ENCODE measurements at regions not wholly inside any gene's neighbourhood (a gene's known extent, or its start where the extent isn't known, plus 50 kb on each side); places are given as distances from the start of the nearest gene placed in this dataset.
"Not testable (repeated sequence)": the region's sequence is repeated elsewhere in the genome, so short reads cannot be mapped to it uniquely, and the experiment has no call there.

GRCh38 chr4:23976423-23976822 is 86.6 kb upstream of the PPARGC1A start:
- no peak for DNase-seq

- no peak for DNase-seq
Observed at GRCh38 chr4:23973308-23973855, 83.5 kb upstream of the PPARGC1A start.

GRCh38 chr4:23972805-23973204 is 83.0 kb upstream of the PPARGC1A start:
- DNase-seq = no peak

DNA sequence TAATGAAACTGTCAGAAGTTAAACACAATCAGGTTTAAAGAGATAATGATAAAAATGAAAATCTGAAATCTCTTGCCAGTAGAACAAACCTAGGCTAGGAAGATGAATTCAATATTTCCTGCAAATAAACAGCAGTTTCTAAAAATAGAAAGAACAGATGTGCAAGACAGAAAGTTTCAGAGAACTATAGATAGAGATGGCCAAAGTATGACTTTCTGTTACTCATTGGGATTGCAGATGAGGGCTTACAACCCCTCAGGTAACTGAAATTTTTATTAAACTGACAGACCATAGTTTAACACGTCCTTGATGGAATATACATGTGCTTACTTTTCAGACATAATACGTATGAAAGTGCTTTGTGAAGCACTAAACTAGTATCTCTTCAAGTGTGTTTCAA is 82.3 kb upstream of the PPARGC1A start:
- no peak for DNase-seq

DNA sequence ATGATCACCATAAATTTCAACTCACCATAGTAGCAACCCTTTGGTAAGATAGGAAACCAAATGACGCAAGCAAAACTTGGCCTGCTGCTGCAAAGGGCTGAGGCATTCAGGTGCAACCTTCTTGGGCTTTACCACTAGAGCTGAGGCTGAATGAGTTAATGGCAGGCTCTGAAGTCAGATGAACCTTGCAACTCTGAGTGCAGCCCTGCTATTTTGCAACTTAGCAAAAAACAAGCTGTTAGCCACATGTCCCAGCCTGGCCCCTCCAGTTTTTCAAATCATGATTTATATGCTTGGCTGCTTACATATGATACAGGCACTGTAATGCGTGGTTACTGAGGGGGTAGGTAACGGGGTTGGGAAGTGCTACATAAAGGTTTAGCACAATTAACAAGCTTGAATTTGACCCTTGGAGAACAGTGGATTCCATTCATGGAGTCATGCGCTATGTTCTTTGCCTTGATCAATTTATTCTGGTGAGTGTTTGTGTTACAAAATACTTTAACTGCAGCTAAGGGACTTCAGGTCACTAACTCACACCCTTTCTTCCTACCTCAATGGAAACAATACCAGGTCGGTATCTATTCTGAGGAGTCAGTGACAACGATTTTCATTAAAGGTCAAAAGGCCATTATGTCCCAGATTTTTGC is 80.5 kb upstream of the PPARGC1A start:
- no peak for DNase-seq

GRCh38 chr4:23969635-23970145 is 79.8 kb upstream of the PPARGC1A start:
- DNase-seq = no peak

- no peak for DNase-seq
Observed at GRCh38 chr4:23967281-23967680, 77.4 kb upstream of the PPARGC1A start.

DNA sequence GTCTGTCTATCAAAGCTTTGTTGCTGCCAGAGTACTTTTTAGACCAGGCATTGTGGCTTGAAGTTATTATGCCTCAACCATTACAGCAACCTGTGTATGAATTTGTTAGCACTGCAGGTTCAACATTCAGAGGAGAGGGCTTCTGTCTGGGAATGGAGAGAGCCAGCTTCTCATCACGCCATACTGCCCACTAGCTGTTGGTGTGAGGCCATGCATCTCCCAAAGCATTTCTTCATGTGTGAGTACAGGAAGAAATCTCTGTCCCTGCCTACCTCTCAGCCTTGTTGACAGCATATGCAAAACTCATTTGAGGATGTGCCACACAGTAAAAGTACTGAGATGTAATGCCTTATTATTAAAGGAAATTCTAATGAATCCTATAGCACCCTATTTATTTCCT is 76.9 kb upstream of the PPARGC1A start:
- no peak for DNase-seq

- no peak for DNase-seq
Observed at GRCh38 chr4:23962462-23962861, 72.6 kb upstream of the PPARGC1A start.

DNA sequence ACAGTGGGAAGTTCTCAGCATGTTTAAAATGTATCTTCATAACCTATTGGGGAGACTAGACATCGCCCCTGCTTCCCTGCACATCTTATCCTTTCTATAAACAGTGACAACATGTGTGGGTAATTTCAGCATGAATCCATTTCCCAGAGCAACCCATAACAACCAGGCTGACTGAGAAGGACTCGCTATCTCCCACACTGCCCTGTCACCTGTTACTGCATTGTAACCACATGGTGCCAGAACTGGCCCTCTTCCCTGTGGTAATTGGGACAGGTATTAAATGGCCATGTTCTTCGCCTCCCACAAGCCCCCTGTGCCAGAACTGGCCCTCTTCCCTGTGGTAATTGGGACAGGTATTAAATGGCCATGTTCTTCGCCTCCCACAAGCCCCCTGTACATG is 71.5 kb upstream of the PPARGC1A start:
- not testable (repeated sequence) for DNase-seq

GRCh38 chr4:23959396-23960148 is 69.7 kb upstream of the PPARGC1A start:
- DNase-seq = no peak

- DNase-seq = no peak
Observed at GRCh38 chr4:23958749-23959148, 68.9 kb upstream of the PPARGC1A start.

DNA sequence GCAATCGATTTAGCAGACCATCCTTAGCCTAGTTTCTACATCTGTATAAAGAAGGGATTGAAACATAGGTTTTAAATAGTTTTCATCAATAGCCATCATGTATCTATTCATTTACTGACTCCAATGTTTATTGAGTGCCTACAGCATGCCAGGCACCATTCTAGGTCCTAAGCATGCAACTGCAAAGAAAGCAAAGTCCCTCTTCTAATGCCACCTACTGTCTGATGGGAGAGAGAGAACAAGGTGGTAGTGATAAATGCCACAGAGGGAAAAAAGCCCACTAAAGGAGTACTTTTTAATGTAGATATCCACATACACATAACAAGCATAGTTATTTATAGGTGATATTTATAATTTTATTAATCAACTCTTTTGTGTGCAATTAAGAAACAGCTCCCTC is 67.6 kb upstream of the PPARGC1A start:
- no peak for DNase-seq

- no peak for DNase-seq
Observed at GRCh38 chr4:23956601-23957364, 66.9 kb upstream of the PPARGC1A start.

DNA sequence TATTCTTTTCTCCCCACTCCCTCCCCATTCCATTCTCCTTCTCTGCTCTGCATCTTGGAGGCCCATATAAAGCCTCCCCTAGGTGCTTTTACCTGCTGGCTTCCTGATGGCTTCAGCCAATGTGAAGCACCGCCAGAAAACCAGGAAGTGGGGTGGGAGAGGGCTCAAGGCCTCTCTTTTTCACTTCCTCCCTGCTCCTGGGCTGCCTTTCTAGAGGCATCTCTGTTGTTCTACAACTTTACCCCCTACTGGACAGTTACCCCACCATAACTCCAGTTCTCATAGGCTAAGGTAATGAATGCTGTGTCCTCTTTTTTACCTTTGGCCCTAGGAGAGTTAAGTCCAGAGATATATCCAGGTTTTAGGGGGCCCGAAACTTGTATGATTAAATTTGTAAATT is 62.4 kb upstream of the PPARGC1A start:
- no peak for DNase-seq

DNA sequence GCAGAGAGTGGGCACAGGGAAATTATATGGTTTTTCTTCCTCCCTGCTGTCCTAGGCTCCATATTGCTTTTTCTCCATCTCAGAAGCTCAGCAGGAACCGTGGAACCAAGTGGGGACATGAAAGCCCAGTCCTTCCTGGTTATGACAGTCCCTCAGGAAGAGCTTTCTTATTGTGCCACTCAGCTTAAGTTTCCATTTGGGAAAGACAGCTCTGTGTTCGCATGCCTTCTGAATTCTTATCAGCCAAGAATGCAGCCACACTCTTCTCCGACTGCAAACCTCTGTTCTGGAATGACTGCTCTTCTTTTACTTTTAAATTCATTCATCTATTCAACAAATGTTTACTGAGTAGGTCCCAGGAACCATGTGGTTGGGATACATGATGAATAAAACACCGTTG is 58.0 kb upstream of the PPARGC1A start:
- DNase-seq = no peak

- no peak for DNase-seq
Observed at GRCh38 chr4:23946299-23946698, 56.5 kb upstream of the PPARGC1A start.

- no peak for DNase-seq
Observed at GRCh38 chr4:23945451-23946017, 55.7 kb upstream of the PPARGC1A start.

DNA sequence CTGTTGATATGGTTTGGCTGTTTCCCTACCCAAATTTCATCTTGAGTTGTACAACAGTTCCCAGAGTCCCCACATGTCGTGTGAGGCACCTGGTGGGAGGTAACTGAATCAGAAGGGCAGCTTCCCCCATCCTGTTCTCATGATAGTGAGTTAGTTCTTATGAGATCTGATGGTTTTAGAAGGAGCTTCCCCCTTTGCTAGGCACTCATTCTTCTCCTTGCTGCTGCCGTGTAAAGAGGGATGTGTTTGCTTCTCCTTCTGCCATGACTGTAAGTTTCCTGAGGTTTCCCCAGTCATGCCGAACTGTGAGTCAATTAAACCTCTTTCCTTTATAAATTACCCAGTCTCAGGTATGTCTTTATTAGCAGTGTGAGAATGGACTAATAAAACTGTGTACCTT is 54.7 kb upstream of the PPARGC1A start:
- DNase-seq = not testable (repeated sequence)

DNA sequence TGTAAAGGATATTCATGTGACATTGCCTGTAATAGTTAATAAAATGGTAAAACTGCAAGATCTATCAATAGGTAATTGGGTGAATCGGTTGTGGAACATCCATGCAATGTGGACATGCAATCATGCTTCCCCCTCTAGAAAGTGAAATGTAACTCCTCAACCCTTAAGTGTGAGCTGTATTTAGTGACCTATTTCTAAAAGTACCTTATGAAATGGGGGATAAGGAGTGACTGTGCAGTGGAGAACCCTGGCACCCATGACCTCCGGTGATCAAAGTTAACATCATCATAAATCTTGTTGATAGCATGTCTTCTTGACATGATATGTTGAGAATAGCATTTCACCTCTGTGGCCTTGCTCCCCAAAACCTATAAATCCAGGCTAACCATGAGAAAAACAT is 53.6 kb upstream of the PPARGC1A start:
- DNase-seq = no peak

GRCh38 chr4:23942471-23942870 is 52.6 kb upstream of the PPARGC1A start:
- DNase-seq = no peak
